ENCODE measurements at regions not wholly inside any gene's neighbourhood (a gene's known extent, or its start where the extent isn't known, plus 50 kb on each side); places are given as distances from the start of the nearest gene placed in this dataset.

GRCh38 chr7:97659363-97660045 is 72.4 kb upstream of the TAC1 start:
- DNase-seq = no peak

- DNase-seq = no peak
These were observed 64.5 kb upstream of the TAC1 start for GRCh38 chr7:97667359-97667758.

- DNase-seq = no peak
These were observed 60.3 kb upstream of the TAC1 start for GRCh38 chr7:97671571-97671970.

- no peak for DNase-seq
These were observed 51.3 kb upstream of the TAC1 start for GRCh38 chr7:97680622-97681021.

All from activated CD4-positive, alpha-beta T cell treated with anti-CD3 and anti-CD28 coated beads for 48 hours (primary cell).